Amygdala (tissue), 56 donors: ENCODE measurements at regions not wholly inside any gene's neighbourhood (a gene's known extent, or its start where the extent isn't known, plus 50 kb on each side); places are given as distances from the start of the nearest gene placed in this dataset.

Experiments
- DNase-seq, 56 donors: peaks; one replicate each; lab custom pipeline; 2025; lab: John Stamatoyannopoulos, UW

- DNase-seq, result no peak
These were observed 127.6 kb upstream of the LINC00305 start for GRCh38 chr18:64276311-64277090.

GRCh38 chr18:64275593-64276300, 126.9 kb upstream of the LINC00305 start:
- DNase-seq, result no peak

GRCh38 chr18:64273724-64274123, 124.8 kb upstream of the LINC00305 start:
- no peak for DNase-seq

GRCh38 chr18:64271975-64272659, 123.2 kb upstream of the LINC00305 start:
- no peak for DNase-seq

GRCh38 chr18:64271246-64271645, 122.4 kb upstream of the LINC00305 start:
- DNase-seq, result peak in 2 of 56 donors; percentile 1 to 40

GRCh38 chr18:64270608-64271007, 121.7 kb upstream of the LINC00305 start:
- no peak for DNase-seq

GRCh38 chr18:64270121-64270520, 121.2 kb upstream of the LINC00305 start:
- no peak for DNase-seq

GRCh38 chr18:64264171-64264570, 115.3 kb upstream of the LINC00305 start:
- no peak for DNase-seq

- no peak for DNase-seq
These were observed 111.9 kb upstream of the LINC00305 start for GRCh38 chr18:64260810-64261209.

- no peak for DNase-seq
These were observed 111.0 kb upstream of the LINC00305 start for GRCh38 chr18:64259871-64260270.

- DNase-seq, result no peak
These were observed 109.3 kb upstream of the LINC00305 start for GRCh38 chr18:64258111-64258650.

GRCh38 chr18:64254399-64255093, 105.7 kb upstream of the LINC00305 start:
- no peak for DNase-seq

GRCh38 chr18:64253873-64254272, 105.0 kb upstream of the LINC00305 start:
- no peak for DNase-seq

- no peak for DNase-seq
These were observed 104.3 kb upstream of the LINC00305 start for GRCh38 chr18:64253222-64253621.

- no peak for DNase-seq
These were observed 99.9 kb upstream of the LINC00305 start for GRCh38 chr18:64248836-64249235.

GRCh38 chr18:64245126-64245861, 96.4 kb upstream of the LINC00305 start:
- no peak for DNase-seq

- no peak for DNase-seq
These were observed 95.7 kb upstream of the LINC00305 start for GRCh38 chr18:64244571-64244970.

GRCh38 chr18:64240316-64240715, 91.4 kb upstream of the LINC00305 start:
- no peak for DNase-seq

GRCh38 chr18:64238076-64238475, 89.2 kb upstream of the LINC00305 start:
- DNase-seq, result no peak

GRCh38 chr18:64234321-64234720, 85.4 kb upstream of the LINC00305 start:
- no peak for DNase-seq
